ENCODE measurements at regions not wholly inside any gene's neighbourhood (a gene's known extent, or its start where the extent isn't known, plus 50 kb on each side); places are given as distances from the start of the nearest gene placed in this dataset.

GRCh38 chr2:236656166-236656565 lies 86.5 kb downstream of the ACKR3 start:
- Histone ChIP-seq H3K4me3 (ENCODE audit: low read length in 2 of 2) (no peak overlapping the region), H3K9me3 (ENCODE audit: control insufficient read depth in 2 of 2, low read length in 2 of 2) (no peaks in the 10 kb centered on the region), H3K27me3 (ENCODE audit: control insufficient read depth in 1 of 2, insufficient read depth in 2 of 2, low read length in 2 of 2) (peaks cover 0 to 5% of the 10 kb centered on the region in 2 donors), H3K9ac (ENCODE audit: low read length in 2 of 2) (no peak overlapping the region), H3K4me1 (ENCODE audit: control insufficient read depth, insufficient read depth, low read length) (peaks cover 8% of the 10 kb centered on the region), H3K27ac (ENCODE audit: low read length) (no peak overlapping the region), H3K36me3 (ENCODE audit: control insufficient read depth in 2 of 2, insufficient read depth in 2 of 2, low read length in 2 of 2) (no peaks in the 10 kb centered on the region)

- Histone ChIP-seq H3K27ac (ENCODE audit: low read length) (no peak overlapping the region), H3K36me3 (ENCODE audit: control insufficient read depth in 2 of 2, insufficient read depth in 2 of 2, low read length in 2 of 2) (no peaks in the 10 kb centered on the region), H3K4me3 (ENCODE audit: low read length in 2 of 2) (no peak overlapping the region), H3K9me3 (ENCODE audit: control insufficient read depth in 2 of 2, low read length in 2 of 2) (no peaks in the 10 kb centered on the region), H3K9ac (ENCODE audit: low read length in 2 of 2) (no peak overlapping the region), H3K27me3 (ENCODE audit: control insufficient read depth in 1 of 2, insufficient read depth in 2 of 2, low read length in 2 of 2) (peaks cover 3 to 5% of the 10 kb centered on the region in 2 donors), H3K4me1 (ENCODE audit: control insufficient read depth, insufficient read depth, low read length) (peaks cover 8% of the 10 kb centered on the region)
Measured at GRCh38 chr2:236656721-236657120, 87.1 kb downstream of the ACKR3 start.

GRCh38 chr2:236657215-236657614 lies 87.6 kb downstream of the ACKR3 start:
- Histone ChIP-seq H3K4me3 (ENCODE audit: low read length in 2 of 2) (no peak overlapping the region), H3K27ac (ENCODE audit: low read length) (no peak overlapping the region), H3K36me3 (ENCODE audit: control insufficient read depth in 2 of 2, insufficient read depth in 2 of 2, low read length in 2 of 2) (no peaks in the 10 kb centered on the region), H3K9ac (ENCODE audit: low read length in 2 of 2) (no peak overlapping the region), H3K4me1 (ENCODE audit: control insufficient read depth, insufficient read depth, low read length) (peaks cover 8% of the 10 kb centered on the region), H3K27me3 (ENCODE audit: control insufficient read depth in 1 of 2, insufficient read depth in 2 of 2, low read length in 2 of 2) (peaks cover 3 to 5% of the 10 kb centered on the region in 2 donors), H3K9me3 (ENCODE audit: control insufficient read depth in 2 of 2, low read length in 2 of 2) (no peaks in the 10 kb centered on the region)

- no peak overlapping the region for H3K9ac ChIP-seq (ENCODE audit: low read length in 2 of 2)
- H3K4me3 ChIP-seq (ENCODE audit: low read length in 2 of 2): no peak overlapping the region
- H3K27me3 ChIP-seq (ENCODE audit: control insufficient read depth in 1 of 2, insufficient read depth in 2 of 2, low read length in 2 of 2): peaks cover 3 to 5% of the 10 kb centered on the region in 2 donors
- H3K4me1 ChIP-seq (ENCODE audit: control insufficient read depth, insufficient read depth, low read length): peaks cover 12% of the 10 kb centered on the region
- no peaks in the 10 kb centered on the region for H3K9me3 ChIP-seq (ENCODE audit: control insufficient read depth in 2 of 2, low read length in 2 of 2)
- H3K36me3 ChIP-seq (ENCODE audit: control insufficient read depth in 2 of 2, insufficient read depth in 2 of 2, low read length in 2 of 2): no peaks in the 10 kb centered on the region
- H3K27ac ChIP-seq (ENCODE audit: low read length): no peak overlapping the region
Measured at GRCh38 chr2:236657801-236658200, 88.2 kb downstream of the ACKR3 start.

- Histone ChIP-seq H3K27ac (ENCODE audit: low read length) (no peak overlapping the region), H3K36me3 (ENCODE audit: control insufficient read depth in 2 of 2, insufficient read depth in 2 of 2, low read length in 2 of 2) (no peaks in the 10 kb centered on the region), H3K4me1 (ENCODE audit: control insufficient read depth, insufficient read depth, low read length) (peaks cover 22% of the 10 kb centered on the region), H3K9ac (ENCODE audit: low read length in 2 of 2) (no peak overlapping the region), H3K9me3 (ENCODE audit: control insufficient read depth in 2 of 2, low read length in 2 of 2) (no peaks in the 10 kb centered on the region), H3K27me3 (ENCODE audit: control insufficient read depth in 1 of 2, insufficient read depth in 2 of 2, low read length in 2 of 2) (peaks cover 3 to 5% of the 10 kb centered on the region in 2 donors), H3K4me3 (ENCODE audit: low read length in 2 of 2) (no peak overlapping the region)
Measured at GRCh38 chr2:236658974-236659757, 89.5 kb downstream of the ACKR3 start.

GRCh38 chr2:236659758-236660150 lies 90.1 kb downstream of the ACKR3 start:
- Histone ChIP-seq H3K9ac (ENCODE audit: low read length in 2 of 2) (no peak overlapping the region), H3K4me1 (ENCODE audit: control insufficient read depth, insufficient read depth, low read length) (peaks cover 22% of the 10 kb centered on the region), H3K36me3 (ENCODE audit: control insufficient read depth in 2 of 2, insufficient read depth in 2 of 2, low read length in 2 of 2) (no peaks in the 10 kb centered on the region), H3K27me3 (ENCODE audit: control insufficient read depth in 1 of 2, insufficient read depth in 2 of 2, low read length in 2 of 2) (peaks cover 3 to 5% of the 10 kb centered on the region in 2 donors), H3K4me3 (ENCODE audit: low read length in 2 of 2) (no peak overlapping the region), H3K27ac (ENCODE audit: low read length) (no peak overlapping the region), H3K9me3 (ENCODE audit: control insufficient read depth in 2 of 2, low read length in 2 of 2) (no peaks in the 10 kb centered on the region)

GRCh38 chr2:236661061-236661761 lies 91.6 kb downstream of the ACKR3 start:
- Histone ChIP-seq H3K4me3 (ENCODE audit: low read length in 2 of 2) (no peak overlapping the region), H3K27ac (ENCODE audit: low read length) (peak overlapping the region; percentile 11), H3K4me1 (ENCODE audit: control insufficient read depth, insufficient read depth, low read length) (peaks cover 22% of the 10 kb centered on the region), H3K27me3 (ENCODE audit: control insufficient read depth in 1 of 2, insufficient read depth in 2 of 2, low read length in 2 of 2) (peaks cover 3 to 4% of the 10 kb centered on the region in 2 donors), H3K9me3 (ENCODE audit: control insufficient read depth in 2 of 2, low read length in 2 of 2) (peaks cover 0 to 2% of the 10 kb centered on the region in 2 donors), H3K36me3 (ENCODE audit: control insufficient read depth in 2 of 2, insufficient read depth in 2 of 2, low read length in 2 of 2) (no peaks in the 10 kb centered on the region), H3K9ac (ENCODE audit: low read length in 2 of 2) (no peak overlapping the region)

GRCh38 chr2:236661762-236662110 lies 92.1 kb downstream of the ACKR3 start:
- H3K9ac ChIP-seq (ENCODE audit: low read length in 2 of 2): no peak overlapping the region
- H3K36me3 ChIP-seq (ENCODE audit: control insufficient read depth in 2 of 2, insufficient read depth in 2 of 2, low read length in 2 of 2): no peaks in the 10 kb centered on the region
- peaks cover 3 to 4% of the 10 kb centered on the region in 2 donors for H3K27me3 ChIP-seq (ENCODE audit: control insufficient read depth in 1 of 2, insufficient read depth in 2 of 2, low read length in 2 of 2)
- H3K9me3 ChIP-seq (ENCODE audit: control insufficient read depth in 2 of 2, low read length in 2 of 2): peaks cover 4 to 7% of the 10 kb centered on the region in 2 donors
- H3K27ac ChIP-seq (ENCODE audit: low read length): peak overlapping the region; percentile 11
- no peak overlapping the region for H3K4me3 ChIP-seq (ENCODE audit: low read length in 2 of 2)
- peaks cover 22% of the 10 kb centered on the region for H3K4me1 ChIP-seq (ENCODE audit: control insufficient read depth, insufficient read depth, low read length)

GRCh38 chr2:236662231-236663185 lies 92.9 kb downstream of the ACKR3 start:
- H3K36me3 ChIP-seq (ENCODE audit: control insufficient read depth in 2 of 2, insufficient read depth in 2 of 2, low read length in 2 of 2): no peaks in the 10 kb centered on the region
- H3K27ac ChIP-seq (ENCODE audit: low read length): peak overlapping the region; percentile 37
- no peak overlapping the region for H3K4me3 ChIP-seq (ENCODE audit: low read length in 2 of 2)
- H3K9ac ChIP-seq (ENCODE audit: low read length in 2 of 2): no peak overlapping the region
- peaks cover 22% of the 10 kb centered on the region for H3K4me1 ChIP-seq (ENCODE audit: control insufficient read depth, insufficient read depth, low read length)
- H3K27me3 ChIP-seq (ENCODE audit: control insufficient read depth in 1 of 2, insufficient read depth in 2 of 2, low read length in 2 of 2): peaks cover 3 to 4% of the 10 kb centered on the region in 2 donors
- peaks cover 7 to 12% of the 10 kb centered on the region in 2 donors for H3K9me3 ChIP-seq (ENCODE audit: control insufficient read depth in 2 of 2, low read length in 2 of 2)

- Histone ChIP-seq H3K4me1 (ENCODE audit: control insufficient read depth, insufficient read depth, low read length) (peaks cover 22% of the 10 kb centered on the region), H3K36me3 (ENCODE audit: control insufficient read depth in 2 of 2, insufficient read depth in 2 of 2, low read length in 2 of 2) (no peaks in the 10 kb centered on the region), H3K27ac (ENCODE audit: low read length) (no peak overlapping the region), H3K4me3 (ENCODE audit: low read length in 2 of 2) (peak overlapping the region in 1 of 2 donors; percentile 49), H3K27me3 (ENCODE audit: control insufficient read depth in 1 of 2, insufficient read depth in 2 of 2, low read length in 2 of 2) (peaks cover 3 to 4% of the 10 kb centered on the region in 2 donors), H3K9ac (ENCODE audit: low read length in 2 of 2) (no peak overlapping the region), H3K9me3 (ENCODE audit: control insufficient read depth in 2 of 2, low read length in 2 of 2) (peaks cover 7 to 12% of the 10 kb centered on the region in 2 donors)
Measured at GRCh38 chr2:236663287-236664101, 93.9 kb downstream of the ACKR3 start.

Measured in stomach smooth muscle (tissue), 2 donors.